Nephron progenitor cell (in vitro differentiated cells): ENCODE measurements at regions not wholly inside any gene's neighbourhood (a gene's known extent, or its start where the extent isn't known, plus 50 kb on each side); places are given as distances from the start of the nearest gene placed in this dataset.

ENCODE experiments used
- DNase-seq: peaks from one replicate; pipeline ENCODE4 v3.0.0; 2021
- H3K27ac Mint-ChIP-seq: 2 replicates; pipeline ENCODE4 v1.8.0; 2021; ENCODE audit warnings: mild to moderate bottlenecking, moderate library complexity, mixed read lengths
- H3K27me3 Mint-ChIP-seq: 2 replicates; pipeline ENCODE4 v1.8.0; 2021; ENCODE audit warnings: mild to moderate bottlenecking, low read depth, mixed read lengths; ENCODE audit not compliant: poor library complexity
- H3K36me3 Mint-ChIP-seq: 2 replicates; pipeline ENCODE4 v1.8.0; 2021; ENCODE audit warnings: low read depth, mixed read lengths
- H3K4me1 Mint-ChIP-seq: 2 replicates; pipeline ENCODE4 v1.8.0; 2021; ENCODE audit warnings: mixed read lengths
- H3K4me3 Mint-ChIP-seq: 2 replicates; pipeline ENCODE4 v1.8.0; 2021; ENCODE audit warnings: mild to moderate bottlenecking, moderate library complexity, mixed read lengths
- H3K9me3 Mint-ChIP-seq: 2 replicates; pipeline ENCODE4 v1.8.0; 2021; ENCODE audit warnings: mild to moderate bottlenecking, moderate library complexity, mixed read lengths
- TF ChIP-seq, protein P1 (sequence below): fragments of 200-600 bp; sonication (generic); IDR thresholded peaks from 2 replicates; pipeline ENCODE4 v1.5.0; 2021; ENCODE audit warnings: antibody characterized with exemption

DNA sequence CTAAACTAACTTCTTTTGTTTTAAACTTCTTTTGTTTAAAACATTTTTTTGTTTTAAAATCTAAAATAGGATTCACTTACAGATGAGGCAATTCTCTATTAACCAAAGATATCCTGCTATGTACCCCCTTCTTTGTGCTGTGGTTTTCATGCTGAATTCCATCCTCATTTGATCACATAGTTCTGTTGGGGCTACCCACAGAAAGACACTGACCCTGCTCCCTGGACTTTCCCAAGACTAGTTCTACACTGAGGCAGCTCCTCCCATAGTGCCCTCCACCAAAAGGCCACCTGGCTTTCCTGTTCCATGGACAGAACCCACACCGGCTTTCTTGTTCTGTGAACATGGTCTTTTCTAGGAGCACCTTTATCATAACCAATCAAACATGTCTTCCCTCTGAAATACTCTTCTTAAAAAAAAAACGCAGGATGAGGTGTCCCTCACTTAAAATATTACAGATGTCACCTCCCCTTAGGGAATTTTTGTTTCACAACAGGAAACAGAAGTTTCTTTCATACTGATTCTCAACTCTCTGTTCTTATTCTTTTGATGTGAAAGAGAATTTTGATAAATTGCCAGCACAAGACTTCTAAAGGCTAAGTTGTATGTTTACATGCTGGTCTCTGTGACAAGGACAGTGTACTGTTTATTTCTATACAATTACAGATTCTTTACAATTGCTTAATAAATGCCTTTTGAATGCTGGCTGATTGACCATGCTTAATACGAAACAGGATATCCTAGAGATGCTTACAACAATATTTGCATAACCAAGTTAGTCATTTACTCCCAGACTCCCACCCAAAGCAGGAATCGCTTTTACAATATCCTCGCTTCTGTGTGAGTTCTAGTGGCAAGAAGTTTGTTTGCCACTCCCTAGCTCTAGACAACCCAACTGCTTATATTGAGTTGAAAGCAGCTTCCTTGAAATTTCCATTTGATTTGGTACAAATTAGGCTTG lies 300.4 kb downstream of the DTWD2 start:
- Mint-ChIP-seq H3K27me3 (no peaks in the 10 kb centered on the region), H3K36me3 (no peaks in the 10 kb centered on the region), H3K9me3 (no peaks in the 10 kb centered on the region), H3K4me3 (no peak overlapping the region), H3K4me1 (peaks cover 31% of the 10 kb centered on the region), H3K27ac (peak overlapping the region; percentile 60)
- TF ChIP-seq, protein P1, sequence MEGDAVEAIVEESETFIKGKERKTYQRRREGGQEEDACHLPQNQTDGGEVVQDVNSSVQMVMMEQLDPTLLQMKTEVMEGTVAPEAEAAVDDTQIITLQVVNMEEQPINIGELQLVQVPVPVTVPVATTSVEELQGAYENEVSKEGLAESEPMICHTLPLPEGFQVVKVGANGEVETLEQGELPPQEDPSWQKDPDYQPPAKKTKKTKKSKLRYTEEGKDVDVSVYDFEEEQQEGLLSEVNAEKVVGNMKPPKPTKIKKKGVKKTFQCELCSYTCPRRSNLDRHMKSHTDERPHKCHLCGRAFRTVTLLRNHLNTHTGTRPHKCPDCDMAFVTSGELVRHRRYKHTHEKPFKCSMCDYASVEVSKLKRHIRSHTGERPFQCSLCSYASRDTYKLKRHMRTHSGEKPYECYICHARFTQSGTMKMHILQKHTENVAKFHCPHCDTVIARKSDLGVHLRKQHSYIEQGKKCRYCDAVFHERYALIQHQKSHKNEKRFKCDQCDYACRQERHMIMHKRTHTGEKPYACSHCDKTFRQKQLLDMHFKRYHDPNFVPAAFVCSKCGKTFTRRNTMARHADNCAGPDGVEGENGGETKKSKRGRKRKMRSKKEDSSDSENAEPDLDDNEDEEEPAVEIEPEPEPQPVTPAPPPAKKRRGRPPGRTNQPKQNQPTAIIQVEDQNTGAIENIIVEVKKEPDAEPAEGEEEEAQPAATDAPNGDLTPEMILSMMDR = no peak
- no peak for DNase-seq

GRCh38 chr5:118687100-118687499 lies 301.2 kb downstream of the DTWD2 start:
- no peak for DNase-seq
- Mint-ChIP-seq H3K9me3 (no peaks in the 10 kb centered on the region), H3K27ac (no peak overlapping the region), H3K27me3 (no peaks in the 10 kb centered on the region), H3K4me3 (no peak overlapping the region), H3K4me1 (peaks cover 22% of the 10 kb centered on the region), H3K36me3 (no peaks in the 10 kb centered on the region)
- TF ChIP-seq, protein P1 = no peak

DNA sequence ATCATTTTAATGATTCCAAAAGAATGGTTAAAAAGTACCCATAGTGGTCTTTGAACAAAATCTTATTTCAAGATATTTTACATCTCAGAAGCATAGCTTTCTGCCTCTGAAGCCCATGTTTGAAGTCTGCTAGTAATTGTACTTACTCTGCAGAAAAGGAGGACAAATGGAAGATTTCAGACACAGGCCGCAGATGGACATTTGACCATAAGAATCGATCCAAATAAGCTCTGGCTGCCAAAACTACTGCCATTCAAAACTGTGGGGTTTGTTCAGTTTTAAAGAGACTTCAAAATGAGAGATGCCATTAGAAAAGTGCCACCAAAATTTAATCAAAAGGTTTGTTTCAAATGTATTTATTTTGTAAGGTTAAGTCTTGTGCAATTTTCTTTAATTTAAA lies 306.7 kb downstream of the DTWD2 start:
- Mint-ChIP-seq H3K27ac (no peak overlapping the region), H3K9me3 (no peaks in the 10 kb centered on the region), H3K27me3 (no peaks in the 10 kb centered on the region), H3K4me1 (peaks cover 17% of the 10 kb centered on the region), H3K36me3 (no peaks in the 10 kb centered on the region), H3K4me3 (no peak overlapping the region)
- TF ChIP-seq, protein P1 = no peak
- DNase-seq = no peak

DNA sequence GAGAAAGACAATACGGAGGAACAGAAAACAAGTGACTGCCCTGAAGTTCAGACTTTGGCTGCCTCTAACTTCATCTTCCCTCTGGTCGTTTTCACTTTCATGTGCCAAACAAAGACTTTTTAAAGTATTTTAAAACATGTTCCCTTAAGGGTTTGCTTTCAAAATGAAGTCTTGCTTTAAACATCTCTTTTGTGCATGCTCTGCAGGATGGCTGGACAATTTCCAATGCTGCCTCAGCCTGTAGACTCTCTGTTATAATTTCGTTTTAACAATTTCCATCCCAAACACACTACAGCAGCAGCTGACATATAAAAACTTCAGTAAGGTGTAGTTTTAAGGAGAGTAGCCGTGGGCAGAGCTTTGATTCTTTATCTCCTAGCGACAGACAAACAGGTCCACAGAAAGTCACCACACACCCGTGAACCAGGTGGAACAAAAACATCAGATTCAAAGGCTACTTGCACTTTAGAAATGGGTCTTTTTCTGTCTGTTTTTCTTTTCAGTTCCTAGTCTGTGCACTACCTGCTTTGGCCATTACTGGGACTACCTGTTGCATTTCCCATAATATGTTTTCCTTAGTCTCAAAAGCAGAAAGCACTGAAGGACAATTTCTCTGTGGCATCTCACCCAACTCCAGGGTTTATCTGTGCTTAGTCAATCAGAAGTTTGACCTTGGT lies 308.9 kb downstream of the DTWD2 start:
- Mint-ChIP-seq H3K36me3 (peaks cover 4% of the 10 kb centered on the region), H3K27me3 (no peaks in the 10 kb centered on the region), H3K4me1 (peaks cover 5% of the 10 kb centered on the region), H3K4me3 (no peak overlapping the region), H3K27ac (no peak overlapping the region), H3K9me3 (peaks cover 9% of the 10 kb centered on the region)
- TF ChIP-seq, protein P1 = no peak
- no peak for DNase-seq

GRCh38 chr5:118678746-118679145 lies 309.6 kb downstream of the DTWD2 start:
- Mint-ChIP-seq H3K9me3 (peaks cover 16% of the 10 kb centered on the region), H3K27ac (no peak overlapping the region), H3K4me3 (no peak overlapping the region), H3K27me3 (no peaks in the 10 kb centered on the region), H3K4me1 (peaks cover 3% of the 10 kb centered on the region), H3K36me3 (peaks cover 8% of the 10 kb centered on the region)
- TF ChIP-seq, protein P1 = no peak
- DNase-seq = no peak
